SK-N-MC (cell line): ENCODE measurements at regions not wholly inside any gene's neighbourhood (a gene's known extent, or its start where the extent isn't known, plus 50 kb on each side); places are given as distances from the start of the nearest gene placed in this dataset.

ENCODE experiments used
- EZH2 ChIP-seq: fragments of 200-600 bp; sonication (generic); IDR thresholded peaks from one replicate; pipeline ENCODE4 v1.6.1; 2017; ENCODE audit warnings: antibody characterized with exemption
- FOXP2 ChIP-seq: optimal IDR thresholded peaks from 2 replicates; pipeline ENCODE3; 2011; ENCODE audit warnings: mild to moderate bottlenecking, moderate library complexity; ENCODE audit not compliant: insufficient read depth; ENCODE audit errors: extremely low read length, control extremely low read depth
- POLR2AphosphoS5 ChIP-seq: IDR thresholded peaks from 2 replicates; pipeline ENCODE4 v1.6.1; 2012; ENCODE audit warnings: mild to moderate bottlenecking, low read depth, low read length, borderline replicate concordance

DNA sequence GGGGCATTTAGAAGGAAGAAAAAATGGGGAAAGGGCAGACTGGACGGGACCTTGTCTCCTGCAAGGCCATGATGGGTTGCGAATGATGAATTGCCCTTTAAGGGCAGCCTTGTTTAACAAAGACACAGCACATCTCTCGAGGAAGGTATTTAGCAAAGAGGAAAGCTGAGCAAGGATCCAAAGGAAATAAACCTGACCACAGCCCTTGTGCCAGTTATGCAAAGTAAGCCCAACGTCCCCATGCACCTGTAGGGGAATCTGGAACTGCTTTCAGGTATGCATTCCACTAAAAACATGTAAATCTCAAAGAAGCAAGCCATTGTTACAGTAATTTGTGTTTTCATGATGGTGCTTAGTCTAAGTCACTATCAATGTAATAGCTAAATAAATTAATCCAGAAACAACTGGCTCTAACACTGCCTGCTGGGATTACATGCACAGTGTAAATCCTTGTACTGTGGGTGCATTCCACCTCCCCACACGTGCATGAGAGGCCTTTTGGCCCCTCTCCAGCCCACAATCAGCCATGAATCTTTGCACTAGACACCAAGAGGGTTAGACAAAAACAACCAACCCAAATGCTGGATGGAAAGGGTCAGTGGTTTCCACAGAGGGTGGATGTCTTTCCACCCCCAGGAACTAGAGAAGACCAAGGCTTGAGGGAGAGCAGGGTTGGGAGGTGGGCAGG lies 228.8 kb upstream of the KAZN start:
- TF ChIP-seq FOXP2: no peak
- TF ChIP-seq POLR2AphosphoS5: no peak
- no peak for TF ChIP-seq EZH2
